B cell (primary cell): ENCODE measurements at regions not wholly inside any gene's neighbourhood (a gene's known extent, or its start where the extent isn't known, plus 50 kb on each side); places are given as distances from the start of the nearest gene placed in this dataset.

ENCODE experiments used
- ATAC-seq: fragments of 200-7000 bp; cut with Tn5 transposase; one replicate; pipeline ENCODE4 v1.10.0; 2021; ENCODE audit warnings: low read depth, mild to moderate bottlenecking, moderate number of reproducible peaks, moderate library complexity
- CTCF ChIA-PET: fragments of 350-600 bp; sonication (Branson Sonifier 250); formaldehyde crosslinking; loops from one replicate; lab custom pipeline; 2021; ENCODE audit warnings: antibody characterized with exemption, inconsistent platforms; lab: Charles Lee
- POLR2A ChIA-PET: fragments of 350-600 bp; sonication (Branson Sonifier 250); formaldehyde crosslinking; loops from one replicate; lab custom pipeline; 2021; ENCODE audit warnings: antibody characterized with exemption; lab: Charles Lee
- DNase-seq: peaks from one replicate; pipeline ENCODE4 v3.0.0; 2013
- H2AFZ ChIP-seq: 2 replicates; pipeline ENCODE4 v1.6.1; 2012; ENCODE audit warnings: mild to moderate bottlenecking, low read depth, low read length; ENCODE audit not compliant: insufficient read depth, poor library complexity, severe bottlenecking
- H3K27ac ChIP-seq, 2 donors: 1 replicate in 1 of 2; 2 replicates in 1 of 2; pipeline ENCODE4 v1.5.1; 2012 to 2013; ENCODE audit warnings: low read length in 2 of 2, mild to moderate bottlenecking in 2 of 2, moderate library complexity in 1 of 2
- H3K27me3 ChIP-seq, 4 experiments: fragments of 200-600 bp in 1 of 4; sonication (generic) in 1 of 4; replicated peaks in 1 of 4; 1 replicate in 2 of 4; 2 replicates in 2 of 4; pipeline versions ENCODE4 v1.6.1 to v1.7.0; 2013 to 2016; ENCODE audit warnings: low read length in 3 of 4, mild to moderate bottlenecking in 2 of 4, mixed read lengths in 1 of 4, moderate library complexity in 1 of 4; ENCODE audit not compliant: insufficient read depth in 4 of 4, control insufficient read depth in 3 of 4; ENCODE audit errors: control extremely low read depth in 1 of 4
- H3K36me3 ChIP-seq, 2 experiments: replicated peaks in 1 of 2; 1 replicate in 1 of 2; 2 replicates in 1 of 2; pipeline versions ENCODE4 v1.6.1 to v1.7.1; 2013; ENCODE audit warnings: low read length in 1 of 2; ENCODE audit not compliant: insufficient read depth in 2 of 2, control insufficient read depth in 1 of 2; ENCODE audit errors: control extremely low read depth in 1 of 2, extremely low read depth in 1 of 2
- H3K4me1 ChIP-seq, 2 donors: fragments of 200-600 bp in 1 of 2; sonication (generic) in 1 of 2; 1 replicate in 1 of 2; 2 replicates in 1 of 2; pipeline versions ENCODE4 v1.5.1 to v1.6.1; 2013 to 2017; ENCODE audit warnings: low read length in 2 of 2; ENCODE audit not compliant: control insufficient read depth in 2 of 2, insufficient read depth in 2 of 2
- H3K4me2 ChIP-seq: replicated peaks from 2 replicates; pipeline ENCODE3; 2012; ENCODE audit warnings: mild to moderate bottlenecking, low read depth, low read length; ENCODE audit not compliant: poor library complexity, severe bottlenecking
- H3K4me3 ChIP-seq, 5 experiments: fragments of 200-600 bp in 1 of 5; sonication (generic) in 1 of 5; 1 replicate in 3 of 5; 2 replicates in 2 of 5; pipeline versions ENCODE4 v1.5.1 to v1.7.0; 2011 to 2016; ENCODE audit warnings: low read length in 4 of 5, mild to moderate bottlenecking in 4 of 5, low read depth in 2 of 5, control low read depth in 1 of 5, moderate library complexity in 1 of 5; ENCODE audit not compliant: insufficient read depth in 1 of 5; ENCODE audit errors: control extremely low read depth in 1 of 5, extremely low read depth in 1 of 5
- H3K79me2 ChIP-seq: fragments of 200-600 bp; sonication (generic); one replicate; pipeline ENCODE4 v1.6.0; 2016; ENCODE audit warnings: low read length; ENCODE audit not compliant: control insufficient read depth, insufficient read depth
- H3K9ac ChIP-seq: fragments of 200-600 bp; sonication (generic); 2 replicates; pipeline ENCODE4 v1.6.1; 2017; ENCODE audit warnings: mild to moderate bottlenecking, low read length, moderate library complexity
- H3K9me3 ChIP-seq, 3 donors: one replicate each; pipeline versions ENCODE4 v1.6.1 to v1.7.1; 2013; ENCODE audit warnings: low read length in 2 of 3; ENCODE audit not compliant: control insufficient read depth in 2 of 3, insufficient read depth in 1 of 3; ENCODE audit errors: control extremely low read depth in 1 of 3
- H4K20me1 ChIP-seq: 2 replicates; pipeline ENCODE4 v1.6.0; 2012; ENCODE audit warnings: mild to moderate bottlenecking, low read length; ENCODE audit not compliant: insufficient read depth, control insufficient read depth, poor library complexity, severe bottlenecking
- H3K27ac Mint-ChIP-seq: one replicate; pipeline ENCODE4 v1.8.0; 2021; ENCODE audit warnings: mixed read lengths
- H3K27me3 Mint-ChIP-seq: one replicate; pipeline ENCODE4 v1.8.0; 2021; ENCODE audit warnings: mixed read lengths
- H3K4me1 Mint-ChIP-seq: one replicate; pipeline ENCODE4 v1.8.0; 2021; ENCODE audit warnings: mixed read lengths
- H3K4me3 Mint-ChIP-seq: one replicate; pipeline ENCODE4 v1.8.0; 2021; ENCODE audit warnings: mixed read lengths
- H3K9me3 Mint-ChIP-seq: one replicate; pipeline ENCODE4 v1.8.0; 2022; ENCODE audit warnings: mixed read lengths; ENCODE audit not compliant: insufficient read depth
- CTCF ChIP-seq: fragments of 200-600 bp; IDR thresholded peaks from one replicate; pipeline ENCODE4 v1.8.0; 2022; ENCODE audit warnings: antibody characterized with exemption, mild to moderate bottlenecking
- EZH2 ChIP-seq: IDR thresholded peaks from 2 replicates; pipeline ENCODE4 v1.6.1; 2012; ENCODE audit warnings: borderline replicate concordance, low read depth, mild to moderate bottlenecking, moderate library complexity, low read length; ENCODE audit not compliant: insufficient read depth, poor library complexity, severe bottlenecking
- WGBS: methylation state at CpG from one replicate; pipeline ENCODE4 v1.1.5; 2013; ENCODE audit warnings: missing lambda C conversion rate; ENCODE audit not compliant: insufficient coverage; 5-methylcytosine and 5-hydroxymethylcytosine counted together
- intact Hi-C: fragments of 100-400 bp; cut with micrococcal nuclease; formaldehyde crosslinking; loops from one replicate; pipeline ENCODE4 v1.10.0; 2022

DNA sequence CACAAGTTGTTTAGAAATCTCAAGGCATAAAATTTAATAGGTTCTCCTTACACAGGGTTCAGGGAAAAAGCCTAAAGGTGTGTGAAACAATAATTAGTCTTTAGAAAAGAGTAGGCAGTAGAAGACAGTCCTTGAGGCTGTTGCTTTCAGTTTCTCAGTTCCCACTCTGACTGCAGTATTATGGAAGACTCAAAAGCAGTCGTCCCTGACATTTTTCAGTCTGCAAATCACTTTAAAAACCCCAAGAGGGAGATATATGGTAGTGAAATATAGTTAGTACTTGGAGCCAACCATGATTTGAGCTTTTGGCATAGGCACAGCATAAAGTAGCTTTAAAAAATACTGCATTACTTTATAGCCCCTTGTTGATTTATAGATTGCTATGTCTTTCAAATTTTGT, 299.7 kb downstream of the OLFM3 start:
- Histone ChIP-seq H3K4me1 (no peaks in the 10 kb centered on the region), H3K79me2 (no peaks in the 10 kb centered on the region), H3K36me3 (no peaks in the 10 kb centered on the region), H3K4me2 (no peak overlapping the region), H3K9ac (no peak overlapping the region), H3K27ac (no peak overlapping the region), H3K27me3 (no peaks in the 10 kb centered on the region), H2AFZ (no peak overlapping the region), H3K9me3 (no peaks in the 10 kb centered on the region), H3K4me3 (no peak overlapping the region), H4K20me1 (no peaks in the 10 kb centered on the region)
- Mint-ChIP-seq H3K9me3 (no peaks in the 10 kb centered on the region), H3K27me3 (peaks cover 2% of the 10 kb centered on the region), H3K27ac (no peak overlapping the region), H3K4me3 (no peak overlapping the region), H3K4me1 (no peaks in the 10 kb centered on the region)
- intact Hi-C loops, result no loop called here
- ChIA-PET POLR2A (no interaction called here), CTCF (no interaction called here)
- no peak for ATAC-seq
- TF ChIP-seq EZH2, result no peak
- no peak for TF ChIP-seq CTCF
- WGBS, result no CpG with 5 or more reads among the region's 1 CpG
- DNase-seq, result no peak

- H3K4me1 ChIP-seq, result no peaks in the 10 kb centered on the region
- H3K27me3 Mint-ChIP-seq, result peaks cover 3% of the 10 kb centered on the region
- H4K20me1 ChIP-seq, result no peaks in the 10 kb centered on the region
- H3K4me3 Mint-ChIP-seq, result no peak overlapping the region
- ATAC-seq, result no peak
- H3K9me3 ChIP-seq, result no peaks in the 10 kb centered on the region
- H3K79me2 ChIP-seq, result no peaks in the 10 kb centered on the region
- H2AFZ ChIP-seq, result no peak overlapping the region
- no peak overlapping the region for H3K4me3 ChIP-seq
- CTCF ChIA-PET, result no interaction called here
- intact Hi-C loops, result no loop called here
- no peaks in the 10 kb centered on the region for H3K36me3 ChIP-seq
- no peak overlapping the region for H3K9ac ChIP-seq
- H3K27ac ChIP-seq, result no peak overlapping the region
- no peaks in the 10 kb centered on the region for H3K9me3 Mint-ChIP-seq
- H3K27ac Mint-ChIP-seq, result no peak overlapping the region
- no peak overlapping the region for H3K4me2 ChIP-seq
- no CpG with 5 or more reads among the region's 1 CpG for WGBS
- H3K4me1 Mint-ChIP-seq, result no peaks in the 10 kb centered on the region
- H3K27me3 ChIP-seq, result no peaks in the 10 kb centered on the region
- no peak for DNase-seq
- POLR2A ChIA-PET, result no interaction called here
- no peak for TF ChIP-seq EZH2
- no peak for TF ChIP-seq CTCF
Observed at GRCh38 chr1:101698681-101699080, 298.0 kb downstream of the OLFM3 start.
